Neural cell (in vitro differentiated cells): ENCODE measurements at regions not wholly inside any gene's neighbourhood (a gene's known extent, or its start where the extent isn't known, plus 50 kb on each side); places are given as distances from the start of the nearest gene placed in this dataset.

Source experiments
- H2AFZ ChIP-seq: fragments of 200-600, 300-800 bp; sonication (generic), shearing (Covaris generic); 2 replicates; pipeline ENCODE4 v1.6.0; 2014; ENCODE audit warnings: low read depth, mild to moderate bottlenecking, antibody characterized with exemption, low read length, moderate library complexity
- H3F3A ChIP-seq: fragments of 200-600 bp; shearing (Covaris generic); 2 replicates; pipeline ENCODE4 v1.6.1; 2016; ENCODE audit warnings: mild to moderate bottlenecking, moderate library complexity, mixed read lengths, antibody characterized with exemption, low read length; ENCODE audit not compliant: insufficient read depth, poor library complexity, severe bottlenecking
- H3K27ac ChIP-seq: fragments of 200-600, 300-800 bp; sonication (generic), shearing (Covaris generic); 2 replicates; pipeline ENCODE4 v1.5.1; 2014; ENCODE audit warnings: mild to moderate bottlenecking, low read length, moderate library complexity
- H3K27me3 ChIP-seq: fragments of 300-800, 200-600 bp; sonication (generic), shearing (Covaris generic); 2 replicates; pipeline ENCODE4 v1.6.0; 2014; ENCODE audit warnings: mild to moderate bottlenecking, low read depth, low read length, moderate library complexity; ENCODE audit not compliant: insufficient read depth
- H3K36me3 ChIP-seq: fragments of 300-800, 200-600 bp; sonication (generic), shearing (Covaris generic); 2 replicates; pipeline ENCODE4 v1.5.1; 2014; ENCODE audit warnings: mild to moderate bottlenecking, antibody characterized with exemption, low read length, moderate library complexity; ENCODE audit not compliant: insufficient read depth
- H3K4me2 ChIP-seq: fragments of 300-800, 200-600 bp; sonication (generic), shearing (Covaris generic); 2 replicates; pipeline ENCODE4 v1.6.0; 2014; ENCODE audit warnings: mild to moderate bottlenecking, low read length
- H3K4me3 ChIP-seq: fragments of 300-800, 200-600 bp; sonication (generic), shearing (Covaris generic); 2 replicates; pipeline ENCODE4 v1.5.1; 2014; ENCODE audit warnings: mild to moderate bottlenecking, low read length, moderate library complexity
- H3K79me2 ChIP-seq: fragments of 200-600 bp; shearing (Covaris generic); replicated peaks from 2 replicates; pipeline ENCODE4 v1.6.0; 2014; ENCODE audit warnings: mild to moderate bottlenecking, low read length, moderate library complexity; ENCODE audit not compliant: insufficient read depth
- H3K9ac ChIP-seq: fragments of 300-800, 200-600 bp; sonication (generic), shearing (Covaris generic); 2 replicates; pipeline ENCODE4 v1.6.1; 2016; ENCODE audit warnings: mild to moderate bottlenecking, low read length, mixed read lengths
- H3K9me2 ChIP-seq: fragments of 200-600 bp; shearing (Covaris generic); 2 replicates; pipeline ENCODE4 v1.6.1; 2016; ENCODE audit warnings: mild to moderate bottlenecking, low read length, mixed read lengths; ENCODE audit not compliant: insufficient read depth
- H3K9me3 ChIP-seq: fragments of 200-600, 300-800 bp; sonication (generic), shearing (Covaris generic); 2 replicates; pipeline ENCODE4 v1.6.1; 2016; ENCODE audit warnings: mild to moderate bottlenecking, mixed run types, low read length, moderate library complexity, mixed read lengths
- H4K20me1 ChIP-seq: fragments of 200-600 bp; shearing (Covaris generic); 2 replicates; pipeline ENCODE4 v1.6.1; 2016; ENCODE audit warnings: mild to moderate bottlenecking, mixed run types; ENCODE audit not compliant: insufficient read depth
- CTCF ChIP-seq: fragments of 450-650 bp; IDR thresholded peaks from 2 replicates; pipeline ENCODE4 v1.5.1; 2014; ENCODE audit warnings: antibody characterized with exemption, mild to moderate bottlenecking, moderate library complexity; ENCODE audit not compliant: poor library complexity, severe bottlenecking
- EP300 ChIP-seq: fragments of 450-650 bp; conservative IDR thresholded peaks from 2 replicates; pipeline ENCODE4 v1.6.1; 2014; ENCODE audit warnings: antibody characterized with exemption, mild to moderate bottlenecking, moderate library complexity; ENCODE audit not compliant: poor library complexity, severe bottlenecking
- EZH2 ChIP-seq: fragments of 200-600, 300-800 bp; shearing (Covaris generic), sonication (generic); IDR thresholded peaks from 2 replicates; pipeline ENCODE4 v1.6.1; 2014; ENCODE audit warnings: antibody characterized with exemption, low read length, borderline replicate concordance, mild to moderate bottlenecking; ENCODE audit not compliant: insufficient read depth, poor library complexity, severe bottlenecking
- MXI1 ChIP-seq: fragments of 450-650 bp; conservative IDR thresholded peaks from 2 replicates; pipeline ENCODE4 v1.6.1; 2014; ENCODE audit warnings: antibody characterized with exemption, mild to moderate bottlenecking; ENCODE audit not compliant: poor library complexity, severe bottlenecking
- POLR2AphosphoS5 ChIP-seq: IDR thresholded peaks from 2 replicates; pipeline ENCODE4 v1.6.1; 2012
- RAD21 ChIP-seq: fragments of 450-650 bp; conservative IDR thresholded peaks from 2 replicates; pipeline ENCODE4 v1.6.1; 2014; ENCODE audit warnings: antibody characterized with exemption, mild to moderate bottlenecking, moderate library complexity
- REST ChIP-seq: IDR thresholded peaks from 2 replicates; pipeline ENCODE4 v1.6.1; 2012; ENCODE audit warnings: borderline replicate concordance
- SMC3 ChIP-seq: fragments of 450-650 bp; conservative IDR thresholded peaks from 2 replicates; pipeline ENCODE4 v1.6.1; 2014; ENCODE audit warnings: antibody characterized with exemption, mild to moderate bottlenecking, moderate library complexity; ENCODE audit not compliant: poor library complexity
- TAF1 ChIP-seq: IDR thresholded peaks from 2 replicates; pipeline ENCODE4 v1.6.1; 2012; ENCODE audit warnings: low read depth

DNA sequence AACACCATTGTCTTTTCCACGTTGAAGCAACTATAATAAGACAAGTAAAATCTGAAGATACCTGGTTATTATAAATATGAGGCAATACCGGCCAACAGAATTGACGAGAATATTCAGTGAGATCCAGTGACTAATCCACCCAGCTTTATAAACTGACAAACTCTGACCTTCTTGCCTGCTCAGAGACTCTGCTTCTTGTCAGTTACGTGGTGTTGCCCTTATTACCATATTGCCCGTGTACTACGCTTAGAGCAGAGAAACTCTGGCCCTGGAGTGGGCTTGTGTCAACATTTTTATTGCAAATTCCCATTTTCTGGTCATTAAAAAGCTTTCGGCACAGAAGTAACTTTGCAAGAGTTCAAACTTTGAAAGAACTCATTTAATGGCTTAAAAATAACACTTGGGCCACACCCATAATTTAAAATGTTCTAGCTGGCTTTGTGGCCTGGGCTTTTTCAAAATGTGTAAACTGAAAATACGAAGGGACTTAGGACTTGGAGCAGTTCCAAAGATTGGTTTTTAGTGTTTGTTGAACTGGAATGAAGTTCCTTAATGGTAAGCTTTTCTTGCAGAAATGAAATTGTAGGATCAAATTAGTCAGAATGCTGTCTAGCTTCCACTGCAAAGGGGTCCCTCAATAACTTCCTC is 266.2 kb downstream of the LMO4 start:
- Histone ChIP-seq H3K4me2 (no peak overlapping the region), H3F3A (peaks cover 2% of the 10 kb centered on the region), H3K9me3 (no peaks in the 10 kb centered on the region), H3K27me3 (no peaks in the 10 kb centered on the region), H3K4me3 (no peak overlapping the region), H3K9me2 (no peaks in the 10 kb centered on the region), H3K36me3 (no peaks in the 10 kb centered on the region), H3K27ac (no peak overlapping the region), H2AFZ (no peak overlapping the region), H3K79me2 (no peaks in the 10 kb centered on the region), H3K9ac (no peak overlapping the region), H4K20me1 (no peaks in the 10 kb centered on the region)
- TF ChIP-seq CTCF (no peak), REST (no peak), MXI1 (no peak), SMC3 (no peak), TAF1 (no peak), RAD21 (no peak), EP300 (no peak), POLR2AphosphoS5 (no peak), EZH2 (no peak)

GRCh38 chr1:87595384-87595781 is 266.7 kb downstream of the LMO4 start:
- Histone ChIP-seq H3F3A (peaks cover 7% of the 10 kb centered on the region), H3K79me2 (no peaks in the 10 kb centered on the region), H3K27ac (no peak overlapping the region), H3K9me3 (no peaks in the 10 kb centered on the region), H2AFZ (no peak overlapping the region), H3K9ac (no peak overlapping the region), H3K36me3 (no peaks in the 10 kb centered on the region), H3K9me2 (no peaks in the 10 kb centered on the region), H3K27me3 (no peaks in the 10 kb centered on the region), H4K20me1 (no peaks in the 10 kb centered on the region), H3K4me2 (no peak overlapping the region), H3K4me3 (no peak overlapping the region)
- TF ChIP-seq CTCF (no peak), POLR2AphosphoS5 (no peak), TAF1 (no peak), EZH2 (no peak), REST (no peak), EP300 (no peak)
